Activated naive CD4-positive, alpha-beta T cell treated with anti-CD3 and anti-CD28 coated beads for 36 hours (primary cell): ENCODE measurements at regions not wholly inside any gene's neighbourhood (a gene's known extent, or its start where the extent isn't known, plus 50 kb on each side); places are given as distances from the start of the nearest gene placed in this dataset.
"Not testable (repeated sequence)": the region's sequence is repeated elsewhere in the genome, so short reads cannot be mapped to it uniquely, and the experiment has no call there.

Experiments
- CTCF ChIA-PET: fragments of 350-600 bp; sonication (Branson Sonifier 250); formaldehyde crosslinking; loops from one replicate; lab custom pipeline; 2021; ENCODE audit warnings: antibody characterized with exemption; lab: Charles Lee
- DNase-seq: peaks from one replicate; pipeline ENCODE4 v3.0.0-alpha.2; 2020
- H3K27ac Mint-ChIP-seq: one replicate; pipeline ENCODE4 v1.8.0; 2021; ENCODE audit warnings: mild to moderate bottlenecking, mixed read lengths
- H3K27me3 Mint-ChIP-seq: one replicate; pipeline ENCODE4 v1.8.0; 2021; ENCODE audit warnings: low read depth, mixed read lengths
- H3K36me3 Mint-ChIP-seq: one replicate; pipeline ENCODE4 v1.8.0; 2021; ENCODE audit warnings: low read depth, mixed read lengths
- H3K4me1 Mint-ChIP-seq: one replicate; pipeline ENCODE4 v1.8.0; 2021; ENCODE audit warnings: low read depth, mixed read lengths
- H3K4me3 Mint-ChIP-seq: one replicate; pipeline ENCODE4 v1.8.0; 2021; ENCODE audit warnings: mild to moderate bottlenecking, moderate library complexity, mixed read lengths
- H3K9me3 Mint-ChIP-seq: one replicate; pipeline ENCODE4 v1.8.0; 2021; ENCODE audit warnings: mixed read lengths
- intact Hi-C: fragments of 100-400 bp; cut with micrococcal nuclease; formaldehyde crosslinking; loops from one replicate; pipeline ENCODE4 v1.15.1; 2023

DNA sequence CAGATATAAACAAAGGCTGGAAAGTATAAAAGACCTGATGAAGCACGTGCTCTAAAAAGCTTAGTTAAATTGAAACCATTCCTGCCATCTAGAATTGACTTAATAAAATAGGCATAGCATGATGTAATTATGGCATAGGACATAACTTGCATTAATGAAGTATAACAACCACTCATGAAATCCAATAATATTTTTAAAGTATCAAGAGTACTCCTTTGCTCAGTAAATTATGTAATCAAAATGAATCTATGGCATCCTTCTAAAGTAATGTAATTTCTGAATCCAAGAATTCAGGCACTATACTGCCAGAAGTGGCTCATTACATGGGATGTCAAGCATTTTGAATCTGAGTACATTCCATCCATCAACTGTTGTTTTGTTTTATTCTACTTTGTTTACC is 548.5 kb upstream of the NRP1 start:
- H3K36me3 Mint-ChIP-seq = no peaks in the 10 kb centered on the region
- no peak for DNase-seq
- H3K27ac Mint-ChIP-seq = no peak overlapping the region
- H3K27me3 Mint-ChIP-seq = peaks cover 6% of the 10 kb centered on the region
- H3K4me3 Mint-ChIP-seq = no peak overlapping the region
- CTCF ChIA-PET = no interaction called here
- H3K9me3 Mint-ChIP-seq = no peaks in the 10 kb centered on the region
- intact Hi-C loops = no loop called here
- no peaks in the 10 kb centered on the region for H3K4me1 Mint-ChIP-seq

DNA sequence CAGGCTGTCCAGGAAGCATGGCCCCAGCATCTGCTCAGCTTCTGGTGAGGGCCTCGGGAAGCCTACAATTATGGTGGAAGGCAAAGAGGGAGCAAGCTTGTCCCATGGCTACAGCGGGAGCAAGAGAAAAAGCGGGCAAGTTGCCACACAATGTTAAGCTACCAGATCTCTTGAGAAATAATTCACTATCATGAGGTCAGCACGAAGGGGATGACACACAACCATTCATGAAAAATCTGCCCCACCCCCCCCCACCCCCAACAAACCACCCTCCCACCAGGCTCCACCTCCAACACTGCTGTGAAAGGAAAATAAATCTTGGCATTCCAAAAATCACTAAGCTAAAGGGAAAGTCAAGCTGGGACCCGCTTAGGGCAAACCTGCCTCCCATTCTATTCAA is 545.8 kb upstream of the NRP1 start:
- Mint-ChIP-seq H3K9me3 (no peaks in the 10 kb centered on the region), H3K4me3 (no peak overlapping the region), H3K36me3 (no peaks in the 10 kb centered on the region), H3K27me3 (peaks cover 6% of the 10 kb centered on the region), H3K27ac (no peak overlapping the region), H3K4me1 (no peaks in the 10 kb centered on the region)
- DNase-seq = no peak
- intact Hi-C loops = no loop called here
- CTCF ChIA-PET = no interaction called here

DNA sequence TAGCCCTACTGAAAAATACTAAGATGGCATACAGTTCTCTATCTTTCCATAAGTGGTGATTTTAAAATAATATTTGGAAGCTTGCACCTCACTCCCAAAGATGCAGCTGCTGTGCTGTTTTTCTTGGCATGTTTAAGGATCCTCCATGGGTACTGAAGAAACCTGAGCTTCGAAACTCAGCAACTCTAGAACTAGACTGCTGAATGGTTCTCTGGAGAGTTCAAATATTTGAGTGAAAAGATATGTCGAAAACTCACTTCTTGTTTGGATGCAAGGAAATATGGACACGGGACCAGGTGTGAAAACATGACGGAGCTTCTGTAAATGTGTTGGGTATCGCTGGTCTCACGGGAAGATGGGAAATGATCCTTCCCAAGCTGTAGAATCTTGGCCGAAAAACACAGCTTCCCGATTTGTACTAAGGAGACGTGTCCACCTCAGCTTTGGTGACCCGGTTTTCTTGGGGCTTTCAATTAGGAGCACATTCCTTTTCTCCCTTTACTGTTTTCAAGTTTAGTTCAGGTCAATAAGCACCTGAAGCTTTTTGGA is 543.8 kb upstream of the NRP1 start:
- no peak for DNase-seq
- Mint-ChIP-seq H3K27me3 (peaks cover 6% of the 10 kb centered on the region), H3K36me3 (no peaks in the 10 kb centered on the region), H3K9me3 (no peaks in the 10 kb centered on the region), H3K4me3 (no peak overlapping the region), H3K27ac (no peak overlapping the region), H3K4me1 (no peaks in the 10 kb centered on the region)
- intact Hi-C loops = no loop called here
- CTCF ChIA-PET = interaction anchor here (0.5 to 0.6 kb wide), 2 partner anchors 22 to 168 kb away, joined by 3 read pairs; no protein-coding TSS in a partner anchor

DNA sequence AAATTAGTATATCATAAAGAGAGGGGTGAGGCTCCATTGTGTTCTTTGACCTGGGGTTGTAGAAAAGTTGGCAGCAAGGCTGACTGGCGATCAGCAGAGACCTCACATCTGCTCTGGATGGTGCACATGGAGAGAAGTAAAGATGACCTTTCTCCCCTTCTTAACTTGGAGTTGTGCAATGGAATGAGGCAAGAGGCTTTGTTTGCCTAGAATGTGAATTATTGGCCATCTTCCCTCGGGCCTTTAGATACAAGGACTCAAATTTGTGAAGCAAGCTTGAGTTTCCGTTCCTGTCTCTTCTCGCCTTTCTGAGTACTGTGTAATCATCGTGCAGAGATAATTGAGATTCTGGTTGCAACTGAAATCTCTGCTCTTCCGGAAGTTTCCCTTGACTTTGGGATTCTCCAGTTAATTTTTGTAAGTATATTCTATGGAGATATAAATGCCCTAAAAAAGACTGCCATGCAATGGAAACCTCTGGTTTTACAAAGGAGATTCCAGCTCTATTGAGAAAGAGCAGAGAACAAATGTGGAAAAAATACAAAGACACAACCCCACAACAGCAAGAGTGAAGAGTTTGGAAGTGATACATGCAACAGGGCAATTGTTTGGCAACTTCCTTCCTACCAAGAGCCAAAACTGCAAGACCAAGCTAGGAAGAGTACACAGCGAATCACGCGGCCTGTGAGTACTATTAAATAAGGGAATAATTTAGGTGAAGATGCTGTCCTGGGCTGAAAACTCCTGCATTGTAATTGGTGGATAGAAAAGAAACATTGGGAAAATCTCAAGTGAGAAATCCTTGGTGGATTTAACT is 542.3 kb upstream of the NRP1 start:
- peaks cover 9% of the 10 kb centered on the region for H3K27me3 Mint-ChIP-seq
- no peaks in the 10 kb centered on the region for H3K4me1 Mint-ChIP-seq
- CTCF ChIA-PET = no interaction called here

DNA sequence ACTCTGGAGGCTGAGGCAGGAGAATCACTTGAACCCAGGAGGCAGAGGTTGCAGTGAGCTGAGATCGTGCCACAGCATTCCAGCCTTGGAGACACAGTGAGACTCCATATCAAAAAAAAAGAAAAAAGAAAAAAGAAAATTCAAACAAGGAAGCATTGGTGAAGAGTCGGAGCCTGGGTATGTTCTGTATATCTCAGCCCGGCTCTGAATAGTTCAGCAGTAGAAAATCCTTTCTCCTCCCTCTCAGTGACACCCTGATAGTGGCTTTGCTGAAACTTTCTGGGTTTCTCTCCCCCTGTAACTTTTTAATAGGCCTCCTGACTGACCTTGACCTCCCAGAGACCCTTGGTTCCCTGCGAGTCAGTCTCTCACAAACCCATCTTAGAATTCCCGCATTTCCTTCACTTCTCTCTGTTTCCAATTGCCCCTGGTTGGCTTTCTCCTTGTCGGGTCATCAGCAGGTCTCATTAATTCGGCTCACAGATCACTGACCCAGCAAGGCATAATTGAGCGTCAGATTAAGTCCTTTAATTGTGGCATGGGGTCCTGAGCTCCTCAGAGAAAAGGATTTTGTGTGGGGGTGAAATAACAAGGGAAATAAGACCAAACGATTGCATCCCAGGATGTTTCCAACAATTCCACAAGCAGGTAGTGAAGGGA is 541.6 kb upstream of the NRP1 start:
- intact Hi-C loops = no loop called here
- Mint-ChIP-seq H3K9me3 (no peaks in the 10 kb centered on the region), H3K27me3 (peaks cover 8% of the 10 kb centered on the region), H3K36me3 (no peaks in the 10 kb centered on the region), H3K4me3 (no peak overlapping the region), H3K4me1 (no peaks in the 10 kb centered on the region), H3K27ac (no peak overlapping the region)
- no peak for DNase-seq
- CTCF ChIA-PET = no interaction called here

More for the DNA sequence above, 542.3 kb upstream of the NRP1 start:
- DNase-seq = no peak
- Mint-ChIP-seq H3K4me3 (no peak overlapping the region), H3K9me3 (no peaks in the 10 kb centered on the region), H3K36me3 (no peaks in the 10 kb centered on the region), H3K27ac (no peak overlapping the region)
- intact Hi-C loops = no loop called here

DNA sequence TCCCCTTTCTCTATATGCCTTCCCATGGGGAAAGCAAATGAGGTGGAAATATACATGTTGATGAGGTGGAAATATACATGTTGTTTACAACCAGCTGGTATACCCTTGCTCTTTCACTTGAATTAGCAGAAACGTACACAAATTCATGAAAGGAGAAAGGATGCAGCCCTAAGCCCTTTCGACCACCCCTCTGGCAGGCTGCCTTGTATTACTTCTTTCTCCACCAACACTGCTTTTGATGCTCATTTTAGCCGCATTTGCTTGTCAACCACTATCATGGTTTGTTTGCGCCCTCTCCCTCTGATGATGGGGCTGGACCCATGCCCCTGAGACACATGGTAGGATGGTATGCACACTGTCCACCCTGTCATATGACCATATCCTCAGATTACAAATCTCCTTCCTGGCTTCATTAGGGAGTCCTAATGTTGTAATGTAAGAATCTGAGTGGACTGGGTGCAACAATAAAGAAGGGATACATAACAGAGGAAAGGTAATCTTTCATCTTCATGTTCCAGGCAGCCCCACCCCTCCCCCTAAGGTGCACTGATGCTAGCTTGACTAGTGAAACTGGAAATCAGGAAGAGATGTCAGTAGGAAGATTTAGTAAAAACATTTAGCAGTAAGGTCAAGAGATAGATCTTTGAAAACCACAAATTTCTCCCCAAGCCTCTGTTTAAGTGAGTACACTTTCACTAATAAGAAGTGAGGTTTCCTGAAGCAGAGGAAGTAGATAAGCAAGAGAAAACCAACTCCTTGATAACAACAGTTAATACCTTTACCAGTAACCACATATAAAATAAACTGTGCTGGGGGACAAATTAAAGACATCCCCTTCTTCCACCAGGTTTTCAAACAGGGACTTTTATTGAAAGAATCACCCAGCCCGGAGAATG is 536.8 kb upstream of the NRP1 start:
- no peak for DNase-seq
- Mint-ChIP-seq H3K27ac (no peak overlapping the region), H3K4me1 (no peaks in the 10 kb centered on the region), H3K27me3 (peaks cover 10% of the 10 kb centered on the region), H3K9me3 (no peaks in the 10 kb centered on the region), H3K4me3 (no peak overlapping the region), H3K36me3 (no peaks in the 10 kb centered on the region)
- CTCF ChIA-PET = no interaction called here
- intact Hi-C loops = no loop called here

DNA sequence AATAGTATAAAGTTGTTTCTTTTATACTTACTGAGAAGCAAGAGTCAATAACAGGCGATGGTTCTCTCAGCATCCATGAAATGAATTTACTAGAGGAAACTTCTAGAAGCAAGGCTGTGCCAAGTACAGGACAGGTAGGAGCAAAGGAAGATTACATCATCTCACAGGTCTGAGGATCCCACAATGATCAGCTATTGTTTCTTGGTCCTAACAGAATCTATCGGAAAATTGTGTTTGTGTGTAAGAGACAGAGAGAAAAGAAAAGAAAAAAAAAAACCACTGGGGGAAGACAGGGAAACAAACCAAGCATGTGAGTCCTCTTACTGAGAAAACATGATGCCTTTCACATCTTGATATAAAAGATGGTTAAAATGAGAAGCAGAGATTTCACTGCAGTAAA is 535.0 kb upstream of the NRP1 start:
- Mint-ChIP-seq H3K4me3 (no peak overlapping the region), H3K36me3 (no peaks in the 10 kb centered on the region), H3K27me3 (peaks cover 15% of the 10 kb centered on the region), H3K27ac (no peak overlapping the region), H3K4me1 (no peaks in the 10 kb centered on the region), H3K9me3 (no peaks in the 10 kb centered on the region)
- intact Hi-C loops = no loop called here
- CTCF ChIA-PET = no interaction called here
- no peak for DNase-seq

DNA sequence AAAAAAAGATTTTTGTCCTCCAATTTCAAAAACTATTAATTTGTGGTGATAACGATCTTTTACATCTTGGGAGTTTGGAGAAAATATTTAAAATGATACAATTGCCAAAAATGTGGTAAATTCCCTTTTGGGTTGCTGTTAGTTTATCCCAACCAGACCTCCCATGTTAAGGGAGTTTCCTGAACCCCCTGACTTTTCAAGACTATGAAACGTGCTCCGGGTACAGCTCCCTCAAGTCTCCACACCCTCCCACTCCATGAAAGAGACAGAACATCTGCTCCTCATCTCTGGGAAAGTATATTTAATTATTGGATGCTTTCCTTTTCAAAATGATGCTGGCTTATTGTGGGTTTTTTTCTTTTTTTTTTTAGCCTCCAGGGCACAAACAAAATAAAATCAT is 534.6 kb upstream of the NRP1 start:
- Mint-ChIP-seq H3K27ac (no peak overlapping the region), H3K36me3 (no peaks in the 10 kb centered on the region), H3K4me1 (no peaks in the 10 kb centered on the region), H3K9me3 (no peaks in the 10 kb centered on the region), H3K27me3 (peaks cover 15% of the 10 kb centered on the region), H3K4me3 (no peak overlapping the region)
- intact Hi-C loops = no loop called here
- DNase-seq = no peak
- CTCF ChIA-PET = no interaction called here

DNA sequence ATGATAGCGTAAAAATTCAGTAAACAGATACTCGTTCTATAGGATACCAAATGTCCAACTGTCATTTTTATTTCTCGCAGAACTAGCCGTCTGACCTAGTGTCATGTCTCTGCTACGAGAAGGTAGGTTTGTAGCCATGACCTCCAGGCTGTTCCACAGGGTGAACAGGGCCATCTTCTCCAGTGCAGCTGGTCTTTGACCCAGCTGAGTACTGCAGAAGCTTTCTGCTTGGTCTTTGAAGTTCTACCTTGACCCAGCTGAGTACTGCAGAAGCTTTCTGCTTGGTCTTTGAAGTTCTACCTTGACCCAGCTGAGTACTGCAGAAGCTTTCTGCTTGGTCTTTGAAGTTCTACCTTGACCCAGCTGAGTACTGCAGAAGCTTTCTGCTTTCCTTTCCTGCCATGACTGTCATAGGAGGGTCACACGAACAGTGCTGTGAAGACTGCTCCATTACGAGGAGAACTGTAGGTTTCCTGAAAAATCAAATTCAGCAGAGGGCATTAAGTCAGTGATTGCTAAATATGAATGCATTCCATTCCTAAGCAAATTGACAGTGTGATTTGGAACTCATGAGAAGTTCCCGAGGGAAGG is 532.8 kb upstream of the NRP1 start:
- H3K27ac Mint-ChIP-seq, DNase-seq, H3K9me3 Mint-ChIP-seq, intact Hi-C loops, H3K4me3 Mint-ChIP-seq, H3K36me3 Mint-ChIP-seq, H3K4me1 Mint-ChIP-seq: not testable (repeated sequence)
- peaks cover 17% of the 10 kb centered on the region for H3K27me3 Mint-ChIP-seq
- CTCF ChIA-PET = interaction anchor here (0.6 kb wide), 1 partner anchor 528 kb away, joined by 5 read pairs; no protein-coding TSS in a partner anchor

DNA sequence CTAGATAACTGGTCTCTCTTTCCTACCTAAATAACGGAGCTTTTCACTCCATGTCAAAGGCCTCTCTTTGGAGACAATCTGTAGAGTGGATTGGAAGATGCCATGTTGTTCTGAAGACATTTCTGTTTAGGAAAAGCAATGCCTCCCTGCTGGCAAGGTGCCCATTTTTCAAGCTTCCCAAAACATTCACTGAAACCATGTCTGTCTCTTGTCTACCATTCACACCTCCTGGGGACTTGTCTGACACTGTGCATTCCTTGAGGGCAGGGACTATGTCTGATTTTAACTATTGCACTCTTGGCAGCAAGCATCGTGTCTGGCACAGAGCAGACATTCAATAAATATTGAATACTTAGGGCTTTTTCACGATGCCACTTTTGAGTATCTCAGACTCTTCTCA is 528.9 kb upstream of the NRP1 start:
- Mint-ChIP-seq H3K4me1 (no peaks in the 10 kb centered on the region), H3K4me3 (no peak overlapping the region), H3K9me3 (no peaks in the 10 kb centered on the region), H3K27ac (no peak overlapping the region), H3K27me3 (peaks cover 15% of the 10 kb centered on the region), H3K36me3 (no peaks in the 10 kb centered on the region)
- DNase-seq = no peak
- intact Hi-C loops = no loop called here
- CTCF ChIA-PET = interaction anchor here (0.6 kb wide), 1 partner anchor 755 kb away, joined by 3 read pairs; no protein-coding TSS in a partner anchor

DNA sequence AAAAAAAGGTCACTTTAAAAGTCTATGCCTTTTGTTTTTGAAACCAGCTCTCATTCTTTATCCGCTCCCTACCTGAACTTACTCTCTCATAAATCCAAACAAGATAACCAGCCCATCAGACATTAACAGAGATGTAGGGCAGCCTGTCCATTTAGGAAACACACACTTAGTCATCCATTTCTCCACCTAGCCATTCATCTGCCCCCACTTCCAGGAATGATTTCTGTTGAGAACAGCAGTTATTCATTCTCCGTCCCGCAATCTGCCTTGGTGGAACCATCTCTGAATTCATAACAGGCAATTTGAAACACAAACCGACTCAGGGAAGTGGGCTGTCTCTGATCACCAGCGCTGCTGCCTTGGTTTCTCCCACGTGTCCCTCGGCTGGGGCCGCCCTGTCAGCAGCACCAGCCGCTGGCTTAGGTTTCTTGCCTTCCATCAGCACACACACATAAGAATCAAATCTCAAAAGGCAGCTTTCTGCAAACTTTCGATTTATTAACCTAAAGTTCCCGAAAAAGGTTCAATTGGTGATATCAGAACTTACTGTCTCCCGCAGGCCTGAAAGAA is 528.2 kb upstream of the NRP1 start:
- H3K27ac Mint-ChIP-seq = no peak overlapping the region
- H3K4me1 Mint-ChIP-seq = no peaks in the 10 kb centered on the region
- H3K27me3 Mint-ChIP-seq = peaks cover 12% of the 10 kb centered on the region
- no peak overlapping the region for H3K4me3 Mint-ChIP-seq
- H3K36me3 Mint-ChIP-seq = no peaks in the 10 kb centered on the region
- no peak for DNase-seq
- H3K9me3 Mint-ChIP-seq = no peaks in the 10 kb centered on the region
- intact Hi-C loops = no loop called here
- CTCF ChIA-PET = interaction anchor here (0.6 kb wide), 1 partner anchor 756 kb away, joined by 3 read pairs; no protein-coding TSS in a partner anchor
